ENCODE measurements at regions not wholly inside any gene's neighbourhood (a gene's known extent, or its start where the extent isn't known, plus 50 kb on each side); places are given as distances from the start of the nearest gene placed in this dataset.

DNA sequence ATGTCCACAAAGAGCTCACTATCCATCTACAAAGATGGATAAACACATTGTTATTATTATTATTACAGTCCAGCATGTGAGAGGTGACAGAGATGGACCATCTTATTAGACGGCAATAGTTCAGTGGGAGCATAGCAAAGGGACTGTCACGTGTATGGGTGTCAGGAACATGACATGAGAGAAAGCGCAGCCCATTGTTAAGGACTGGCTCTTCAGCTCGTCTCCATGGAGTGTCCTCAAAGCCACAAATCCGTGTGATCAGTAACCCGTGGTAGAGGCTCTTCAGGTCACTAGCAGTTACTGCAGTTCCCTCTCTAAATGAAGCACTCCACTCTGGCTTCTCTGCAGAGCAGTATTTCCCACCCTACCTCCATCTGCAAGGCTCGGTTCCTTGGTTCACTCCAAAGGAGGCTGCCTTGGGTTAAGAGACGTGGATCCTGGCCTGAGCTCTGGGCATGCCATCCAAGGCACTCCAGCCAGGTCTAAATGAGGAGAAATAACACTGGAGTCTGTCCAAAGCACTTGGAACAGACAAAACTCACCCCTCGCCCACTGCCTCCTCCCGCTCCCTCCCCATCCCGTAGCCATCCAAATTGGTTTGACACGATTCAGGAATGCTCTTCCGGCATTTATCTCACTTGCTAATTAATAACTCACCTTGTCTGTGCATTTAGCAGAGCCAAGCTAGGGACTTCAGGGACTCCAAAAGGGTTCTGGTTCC, 122.3 kb upstream of the WWC1 start:
- no peak for TF ChIP-seq ZFX (IDR thresholded peaks at IDR 0.05; ENCODE audit: borderline replicate concordance)
- no peak overlapping the region for H3K27ac ChIP-seq

DNA sequence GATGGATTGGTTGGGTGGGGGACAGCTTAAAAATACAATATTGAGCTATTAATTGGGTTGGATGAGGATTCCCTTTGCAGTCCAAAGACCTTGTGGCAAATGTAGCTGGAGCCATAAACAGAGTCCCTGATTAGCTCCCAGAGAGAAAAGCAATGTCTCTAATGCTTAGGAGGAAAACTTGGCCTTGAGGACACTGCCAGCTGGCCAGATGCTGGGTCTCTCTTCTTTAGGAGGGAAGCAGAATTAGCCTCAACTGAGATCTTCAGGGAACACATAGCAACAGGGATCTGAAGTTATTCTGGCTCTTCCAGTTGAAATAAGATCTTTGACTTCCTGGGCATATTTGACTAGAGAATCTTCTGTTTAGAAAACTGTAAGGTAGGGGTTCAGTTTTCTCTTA, 121.7 kb upstream of the WWC1 start:
- TF ChIP-seq, protein P1, sequence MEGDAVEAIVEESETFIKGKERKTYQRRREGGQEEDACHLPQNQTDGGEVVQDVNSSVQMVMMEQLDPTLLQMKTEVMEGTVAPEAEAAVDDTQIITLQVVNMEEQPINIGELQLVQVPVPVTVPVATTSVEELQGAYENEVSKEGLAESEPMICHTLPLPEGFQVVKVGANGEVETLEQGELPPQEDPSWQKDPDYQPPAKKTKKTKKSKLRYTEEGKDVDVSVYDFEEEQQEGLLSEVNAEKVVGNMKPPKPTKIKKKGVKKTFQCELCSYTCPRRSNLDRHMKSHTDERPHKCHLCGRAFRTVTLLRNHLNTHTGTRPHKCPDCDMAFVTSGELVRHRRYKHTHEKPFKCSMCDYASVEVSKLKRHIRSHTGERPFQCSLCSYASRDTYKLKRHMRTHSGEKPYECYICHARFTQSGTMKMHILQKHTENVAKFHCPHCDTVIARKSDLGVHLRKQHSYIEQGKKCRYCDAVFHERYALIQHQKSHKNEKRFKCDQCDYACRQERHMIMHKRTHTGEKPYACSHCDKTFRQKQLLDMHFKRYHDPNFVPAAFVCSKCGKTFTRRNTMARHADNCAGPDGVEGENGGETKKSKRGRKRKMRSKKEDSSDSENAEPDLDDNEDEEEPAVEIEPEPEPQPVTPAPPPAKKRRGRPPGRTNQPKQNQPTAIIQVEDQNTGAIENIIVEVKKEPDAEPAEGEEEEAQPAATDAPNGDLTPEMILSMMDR (IDR thresholded peaks at IDR 0.05): no peak
- no peak for TF ChIP-seq ZFX (IDR thresholded peaks at IDR 0.05; ENCODE audit: borderline replicate concordance)
- no peak overlapping the region for H3K27ac ChIP-seq

DNA sequence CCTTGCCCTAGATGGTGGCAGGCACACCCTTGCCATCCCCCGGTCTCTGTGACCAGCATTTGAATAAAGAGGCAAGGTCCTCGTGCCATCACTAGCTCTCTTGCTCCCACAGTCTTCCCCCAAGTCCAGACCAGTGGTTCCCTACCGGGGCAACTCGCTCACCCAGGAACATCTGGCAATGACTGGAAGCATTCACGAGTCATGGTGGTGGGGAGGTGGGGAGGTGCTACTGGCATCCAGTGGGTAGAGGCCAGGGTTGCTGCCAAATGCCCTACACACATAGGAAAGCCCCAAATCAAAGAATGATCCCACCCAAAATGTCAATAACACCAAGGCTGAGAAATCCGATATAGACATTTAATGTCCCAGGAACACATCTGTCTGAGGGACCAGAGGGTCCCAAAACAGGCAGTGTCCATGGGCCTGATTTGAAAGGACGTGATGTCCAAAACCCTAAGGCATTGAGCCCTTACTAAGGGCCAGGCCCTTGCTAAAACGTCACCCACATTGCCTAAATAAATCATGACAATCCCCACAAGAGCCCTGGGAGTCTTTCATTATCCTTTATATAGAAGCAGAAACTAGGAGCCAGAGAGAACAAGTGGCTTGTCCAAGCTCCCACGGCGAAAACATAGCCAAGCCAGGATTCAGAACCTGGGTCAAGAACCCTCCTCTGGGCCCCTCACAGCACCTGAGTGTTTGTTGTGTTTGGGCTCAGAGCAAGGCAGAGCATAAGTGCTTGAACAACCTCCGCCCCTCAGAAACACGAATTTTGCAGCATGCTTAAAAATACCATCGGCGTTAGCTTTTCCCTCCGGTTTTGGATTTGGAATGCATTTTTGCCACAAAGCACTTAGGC, 119.3 kb upstream of the WWC1 start:
- TF ChIP-seq ZFX (IDR thresholded peaks at IDR 0.05; ENCODE audit: borderline replicate concordance): no peak
- TF ChIP-seq, protein P1 (IDR thresholded peaks at IDR 0.05): no peak
- no peak overlapping the region for H3K27ac ChIP-seq

DNA sequence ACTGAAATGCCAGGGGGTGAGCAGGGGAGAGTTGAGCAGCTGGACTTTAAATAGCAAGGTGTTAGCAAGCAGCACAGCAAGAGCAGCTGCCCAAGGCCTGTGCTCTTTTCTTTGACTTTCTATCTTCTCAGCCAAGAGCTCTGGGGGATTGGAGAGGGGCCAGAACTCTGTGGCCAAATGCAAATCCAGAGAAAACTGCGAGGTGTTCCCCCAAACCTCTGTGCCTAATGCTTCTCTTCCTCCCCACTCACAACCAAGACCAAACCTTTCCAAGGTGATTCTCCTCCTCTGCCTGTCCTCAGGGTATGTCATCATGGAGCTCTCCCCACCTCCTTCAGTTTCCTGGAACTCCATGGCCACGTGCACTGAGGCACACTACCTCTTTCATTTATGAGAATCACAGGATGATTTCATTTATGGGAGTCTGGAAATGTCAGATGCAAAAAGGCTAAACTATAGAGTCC, 118.7 kb upstream of the WWC1 start:
- H3K27ac ChIP-seq: no peak overlapping the region
- TF ChIP-seq, protein P1 (IDR thresholded peaks at IDR 0.05): no peak

DNA sequence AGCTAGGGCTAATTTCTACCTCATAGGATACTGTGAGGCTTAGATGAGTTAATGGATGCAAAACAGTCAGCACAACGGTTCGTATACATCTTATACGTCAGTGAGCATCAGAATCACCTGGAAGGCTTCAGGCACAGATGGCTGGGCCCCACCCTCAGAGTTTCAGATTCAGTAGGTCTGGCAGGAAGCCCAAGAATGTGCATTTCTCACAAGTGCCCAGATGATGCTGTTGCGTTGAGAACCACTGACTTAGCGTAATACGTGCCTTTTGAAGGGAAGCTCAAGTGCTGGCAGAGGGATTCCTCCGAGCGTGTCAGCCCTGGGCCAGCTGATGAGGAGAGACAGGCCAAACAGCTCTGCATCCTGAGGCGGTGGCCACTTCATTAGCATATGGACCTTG, 117.1 kb upstream of the WWC1 start:
- H3K27ac ChIP-seq: no peak overlapping the region
- TF ChIP-seq ZFX (IDR thresholded peaks at IDR 0.05; ENCODE audit: borderline replicate concordance): no peak
- TF ChIP-seq, protein P1 (IDR thresholded peaks at IDR 0.05): no peak

DNA sequence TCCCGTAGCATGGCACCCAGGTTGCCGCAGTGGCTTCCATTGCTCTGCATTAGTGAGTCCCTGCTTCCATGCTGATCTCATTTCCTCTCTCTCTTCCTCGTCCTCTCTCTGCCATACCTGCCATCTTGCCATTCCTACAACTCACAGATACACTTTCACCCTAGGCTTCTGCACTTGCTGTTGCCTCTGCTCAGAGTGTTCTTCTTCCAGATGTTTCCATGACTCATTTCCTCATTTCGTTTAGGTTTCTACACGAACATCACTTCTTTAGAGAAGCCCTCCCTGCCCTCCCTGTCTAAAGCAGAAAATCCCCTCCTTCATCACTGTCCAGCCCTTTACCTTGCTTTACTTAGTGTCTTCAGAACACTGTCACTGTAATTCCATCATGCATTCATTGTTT, 115.2 kb upstream of the WWC1 start:
- H3K27ac ChIP-seq: no peak overlapping the region
- TF ChIP-seq, protein P1 (IDR thresholded peaks at IDR 0.05): no peak
- TF ChIP-seq ZFX (IDR thresholded peaks at IDR 0.05; ENCODE audit: borderline replicate concordance): no peak

DNA sequence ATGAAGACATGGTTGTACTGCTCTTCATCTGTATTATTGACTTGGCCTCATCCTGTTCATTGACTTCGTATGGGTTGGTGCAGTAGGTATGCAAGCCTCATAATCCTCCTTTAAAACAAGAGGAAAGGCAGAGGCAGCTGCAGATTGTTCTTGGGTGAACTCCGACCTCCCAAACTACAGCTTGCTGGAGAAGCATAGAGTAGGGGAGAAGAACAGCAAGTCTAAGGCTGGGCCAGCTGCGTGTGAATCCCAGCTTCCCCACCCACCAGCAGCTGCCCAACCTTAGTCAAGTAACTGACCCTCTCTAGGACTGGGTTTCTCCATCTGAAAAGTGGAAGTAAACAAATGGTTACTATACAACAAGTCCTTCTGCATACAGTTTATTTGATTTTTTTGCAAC, 114.5 kb upstream of the WWC1 start:
- TF ChIP-seq ZFX (IDR thresholded peaks at IDR 0.05; ENCODE audit: borderline replicate concordance): no peak
- TF ChIP-seq, protein P1 (IDR thresholded peaks at IDR 0.05): no peak
- H3K27ac ChIP-seq: no peak overlapping the region
